ENCODE measurements at regions not wholly inside any gene's neighbourhood (a gene's known extent, or its start where the extent isn't known, plus 50 kb on each side); places are given as distances from the start of the nearest gene placed in this dataset.

GRCh38 chr9:108484468-108484867 is 371.3 kb downstream of the ACTL7B start:
- no peak overlapping the region for H3K4me3 ChIP-seq (ENCODE audit: low read depth, low read length)
- no peak for DNase-seq (ENCODE audit: low read depth)

GRCh38 chr9:108483676-108484075 is 372.1 kb downstream of the ACTL7B start:
- DNase-seq (ENCODE audit: low read depth), result no peak
- no peak overlapping the region for H3K4me3 ChIP-seq (ENCODE audit: low read depth, low read length)

DNA sequence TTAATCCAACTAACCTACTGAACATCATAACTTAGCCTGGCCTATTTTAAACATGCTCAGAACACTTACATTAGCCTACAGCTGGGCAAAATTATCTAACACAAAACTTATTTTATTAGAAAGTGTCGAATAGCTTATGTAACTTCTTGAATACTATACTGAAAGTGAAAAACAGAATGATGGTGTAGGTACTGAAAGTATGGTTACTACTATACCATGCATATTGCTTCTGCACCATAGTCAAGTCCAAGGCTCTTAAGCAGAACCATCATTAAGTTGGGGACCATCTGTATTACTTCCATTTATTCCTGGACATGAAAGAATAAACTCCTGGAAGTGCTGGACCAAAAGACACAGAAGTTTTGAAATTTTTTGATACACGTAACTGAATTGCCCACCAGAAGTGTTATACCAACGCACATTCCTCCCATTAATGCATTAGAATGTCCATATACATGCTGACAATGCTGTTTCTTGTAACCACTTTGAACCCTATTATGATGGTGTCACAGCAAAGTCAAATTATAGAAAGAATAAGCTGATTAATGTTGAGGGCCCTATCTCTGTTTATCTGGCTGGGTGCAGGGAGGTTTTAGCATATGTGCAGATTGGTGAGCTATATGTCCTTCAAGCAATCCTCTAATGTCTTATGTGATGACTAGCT is 375.7 kb downstream of the ACTL7B start:
- no peak for DNase-seq (ENCODE audit: low read depth)
- H3K4me3 ChIP-seq (ENCODE audit: low read depth, low read length), result no peak overlapping the region

GRCh38 chr9:108478431-108479332 is 377.1 kb downstream of the ACTL7B start:
- peak; percentile 93 for DNase-seq (ENCODE audit: low read depth)
- H3K4me3 ChIP-seq (ENCODE audit: low read depth, low read length), result no peak overlapping the region

GRCh38 chr9:108477529-108478006 is 378.2 kb downstream of the ACTL7B start:
- no peak overlapping the region for H3K4me3 ChIP-seq (ENCODE audit: low read depth, low read length)
- DNase-seq (ENCODE audit: low read depth), result peak; percentile 83

GRCh38 chr9:108476574-108476973 is 379.2 kb downstream of the ACTL7B start:
- H3K4me3 ChIP-seq (ENCODE audit: low read depth, low read length), result no peak overlapping the region
- no peak for DNase-seq (ENCODE audit: low read depth)

- no peak for DNase-seq (ENCODE audit: low read depth)
- no peak overlapping the region for H3K4me3 ChIP-seq (ENCODE audit: low read depth, low read length)
Observed at GRCh38 chr9:108475813-108476212, 380.0 kb downstream of the ACTL7B start.

DNA sequence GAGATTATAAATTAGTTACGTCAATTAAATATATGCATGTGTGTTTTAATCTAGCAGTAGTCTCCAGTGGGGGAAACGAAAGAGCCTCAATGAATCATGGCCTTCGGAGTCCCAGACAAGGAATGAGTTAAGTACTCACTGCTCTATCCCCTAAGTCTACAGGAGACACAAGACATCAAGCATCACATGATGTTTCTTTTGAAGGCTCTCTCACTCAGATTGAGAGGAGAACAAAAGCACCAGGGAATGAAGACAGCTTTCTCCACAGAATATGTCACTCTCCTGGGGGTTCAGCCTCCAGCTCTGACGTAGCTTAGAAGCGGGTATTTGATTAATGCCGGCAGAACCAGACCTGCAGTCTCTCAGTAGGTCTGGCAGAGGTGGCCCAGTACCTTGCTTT is 381.4 kb downstream of the ACTL7B start:
- DNase-seq (ENCODE audit: low read depth), result no peak

DNA sequence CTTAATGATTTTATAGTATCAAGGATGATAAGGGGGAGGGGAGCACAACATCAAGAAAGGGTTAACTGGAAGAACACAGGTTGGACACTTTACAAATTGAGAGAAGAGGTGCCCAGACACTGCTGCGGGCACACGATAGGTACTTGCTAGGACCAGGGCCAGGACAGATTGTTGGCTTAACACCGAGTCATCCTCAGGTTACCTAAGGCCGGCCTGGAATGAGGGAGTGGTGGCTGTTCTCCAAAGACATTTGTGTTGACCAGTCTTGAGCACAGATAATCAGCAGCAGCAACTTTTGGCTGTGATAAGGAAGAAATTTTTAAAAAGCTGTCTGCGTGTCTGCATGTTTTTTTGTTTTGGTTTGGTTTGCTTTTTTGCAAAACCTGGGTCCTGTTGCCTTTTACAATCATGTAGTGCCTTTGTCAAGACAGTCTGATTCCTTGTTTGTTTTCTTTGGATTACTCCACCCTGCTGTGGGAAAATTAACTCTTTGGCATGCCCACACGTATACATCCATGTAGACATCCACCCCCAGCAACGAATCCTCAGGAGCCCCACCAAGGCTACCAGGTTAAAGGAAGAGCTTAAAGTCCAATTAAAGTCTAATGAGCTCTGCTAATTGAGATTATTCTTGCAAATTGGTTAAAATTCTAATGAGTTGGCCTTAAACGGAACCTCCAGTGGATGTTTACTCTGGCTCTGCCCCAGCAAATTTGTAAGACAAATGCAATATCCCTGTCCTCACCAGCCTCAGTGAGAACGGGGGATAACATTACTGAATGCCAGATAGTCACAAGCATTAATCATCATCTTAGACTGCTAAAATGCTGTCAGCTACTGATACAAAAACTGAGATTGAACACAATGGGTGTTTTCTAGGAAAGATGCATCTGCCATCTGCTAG is 382.3 kb downstream of the ACTL7B start:
- DNase-seq (ENCODE audit: low read depth), result peak; percentile 82

More for the DNA sequence above, 381.4 kb downstream of the ACTL7B start:
- H3K4me3 ChIP-seq (ENCODE audit: low read depth, low read length), result no peak overlapping the region

GRCh38 chr9:108469654-108470053 is 386.1 kb downstream of the ACTL7B start:
- H3K4me3 ChIP-seq (ENCODE audit: low read depth, low read length), result no peak overlapping the region
- DNase-seq (ENCODE audit: low read depth), result no peak

More for the DNA sequence above, 382.3 kb downstream of the ACTL7B start:
- H3K4me3 ChIP-seq (ENCODE audit: low read depth, low read length), result no peak overlapping the region

DNA sequence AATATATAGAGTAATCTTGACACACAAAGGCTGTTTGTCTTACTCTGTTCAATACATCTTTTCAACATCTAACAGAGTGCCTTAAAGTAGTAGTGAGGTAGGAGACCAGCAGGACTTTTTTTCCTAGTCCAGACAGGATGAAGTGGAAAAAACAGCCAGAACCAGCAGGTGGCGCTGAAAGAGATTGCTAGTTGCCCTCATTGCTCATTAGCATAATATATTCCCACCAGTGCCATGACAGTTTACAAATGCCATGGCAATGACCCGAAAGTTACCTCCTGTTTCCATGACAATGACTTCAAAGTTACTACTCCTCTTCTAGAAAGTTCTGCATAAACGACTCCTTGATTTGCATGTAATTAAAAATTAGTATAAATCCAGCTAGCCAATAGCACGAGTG is 387.4 kb downstream of the ACTL7B start:
- H3K4me3 ChIP-seq (ENCODE audit: low read depth, low read length), result no peak overlapping the region
- DNase-seq (ENCODE audit: low read depth), result no peak

GRCh38 chr9:108467653-108468324 is 388.0 kb downstream of the ACTL7B start:
- DNase-seq (ENCODE audit: low read depth), result no peak
- H3K4me3 ChIP-seq (ENCODE audit: low read depth, low read length), result no peak overlapping the region

GRCh38 chr9:108467161-108467560 is 388.6 kb downstream of the ACTL7B start:
- no peak overlapping the region for H3K4me3 ChIP-seq (ENCODE audit: low read depth, low read length)
- DNase-seq (ENCODE audit: low read depth), result no peak

DNA sequence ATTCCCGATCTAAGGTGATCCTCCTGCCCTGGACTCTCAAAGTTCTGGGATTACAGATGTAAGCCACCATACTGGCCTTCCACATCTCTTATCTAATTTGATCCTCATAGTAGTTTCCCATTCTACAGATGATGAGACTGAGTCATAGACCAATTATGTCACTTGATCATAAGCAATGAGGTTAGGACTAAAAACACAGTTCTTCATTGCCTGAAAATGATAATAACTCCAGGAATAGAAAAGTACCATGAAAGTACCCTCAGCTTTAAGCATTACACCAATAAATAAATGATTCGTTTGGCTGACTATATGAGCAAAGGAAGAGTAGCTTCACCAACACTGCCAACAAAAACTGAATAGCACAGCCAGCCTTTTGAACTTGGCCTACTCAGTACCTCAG is 389.5 kb downstream of the ACTL7B start:
- H3K4me3 ChIP-seq (ENCODE audit: low read depth, low read length), result no peak overlapping the region
- no peak for DNase-seq (ENCODE audit: low read depth)

- no peak for DNase-seq (ENCODE audit: low read depth)
Observed at GRCh38 chr9:108463932-108464606, 391.7 kb downstream of the ACTL7B start.

DNA sequence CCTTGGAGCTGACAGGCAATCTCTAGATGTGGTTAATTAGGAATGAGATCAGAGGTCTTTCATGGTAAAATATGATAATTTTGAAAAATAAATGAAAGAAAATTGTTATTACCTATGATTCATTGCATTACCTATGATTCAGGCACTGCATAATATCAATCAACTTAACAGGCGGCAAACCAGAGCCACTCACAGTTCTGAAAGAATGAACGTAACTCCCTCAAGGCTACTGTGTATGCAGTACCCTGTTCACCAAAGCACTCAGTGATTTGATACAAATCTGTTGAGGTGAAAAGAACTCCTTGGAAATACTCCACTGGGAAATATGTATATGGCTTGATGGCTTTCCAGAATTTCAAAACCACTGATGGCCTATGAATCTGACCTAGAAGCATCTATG is 398.9 kb downstream of the ACTL7B start:
- H3K4me3 ChIP-seq (ENCODE audit: low read depth, low read length), result no peak overlapping the region
- DNase-seq (ENCODE audit: low read depth), result no peak

More at GRCh38 chr9:108463932-108464606, 391.7 kb downstream of the ACTL7B start:
- no peak overlapping the region for H3K4me3 ChIP-seq (ENCODE audit: low read depth, low read length)

DNA sequence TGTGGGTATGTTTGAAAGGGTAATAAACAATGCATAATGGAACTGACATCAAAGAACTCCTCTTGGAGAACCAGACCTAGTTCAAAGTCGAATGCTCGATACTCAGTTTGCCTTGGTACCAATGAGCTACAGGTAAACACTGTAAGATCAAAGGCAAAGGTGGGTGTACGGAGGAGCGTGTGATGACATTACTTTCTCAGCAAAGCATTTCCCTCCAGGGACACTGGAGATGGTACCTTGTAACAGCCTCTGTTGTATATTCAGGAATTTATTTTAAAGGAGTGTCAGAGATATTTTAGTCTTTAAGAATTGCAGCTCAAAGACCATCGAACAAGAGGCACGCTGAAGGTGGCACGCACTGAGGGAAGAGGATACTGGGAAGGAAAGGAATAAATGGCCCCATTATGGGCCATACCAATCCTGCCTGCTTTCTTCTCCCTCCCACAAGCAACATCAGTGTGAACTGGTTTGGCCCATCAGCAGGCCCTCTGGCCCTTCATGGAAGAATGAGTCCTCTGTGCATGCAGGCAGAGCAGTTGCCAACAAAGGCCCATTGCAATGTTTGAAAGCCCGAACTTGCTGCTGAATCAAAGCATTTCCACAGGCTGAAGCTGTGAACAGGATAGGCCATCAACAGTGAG is 410.2 kb downstream of the ACTL7B start:
- DNase-seq (ENCODE audit: low read depth), result no peak
- H3K4me3 ChIP-seq (ENCODE audit: low read depth, low read length), result no peak overlapping the region

All from skeletal muscle cell (primary cell).